MV-4-11 (cell line): ENCODE measurements at regions not wholly inside any gene's neighbourhood (a gene's known extent, or its start where the extent isn't known, plus 50 kb on each side); places are given as distances from the start of the nearest gene placed in this dataset.

Source experiments
- DNase-seq: peaks from one replicate; lab custom pipeline; 2025; lab: John Stamatoyannopoulos, UW

DNA sequence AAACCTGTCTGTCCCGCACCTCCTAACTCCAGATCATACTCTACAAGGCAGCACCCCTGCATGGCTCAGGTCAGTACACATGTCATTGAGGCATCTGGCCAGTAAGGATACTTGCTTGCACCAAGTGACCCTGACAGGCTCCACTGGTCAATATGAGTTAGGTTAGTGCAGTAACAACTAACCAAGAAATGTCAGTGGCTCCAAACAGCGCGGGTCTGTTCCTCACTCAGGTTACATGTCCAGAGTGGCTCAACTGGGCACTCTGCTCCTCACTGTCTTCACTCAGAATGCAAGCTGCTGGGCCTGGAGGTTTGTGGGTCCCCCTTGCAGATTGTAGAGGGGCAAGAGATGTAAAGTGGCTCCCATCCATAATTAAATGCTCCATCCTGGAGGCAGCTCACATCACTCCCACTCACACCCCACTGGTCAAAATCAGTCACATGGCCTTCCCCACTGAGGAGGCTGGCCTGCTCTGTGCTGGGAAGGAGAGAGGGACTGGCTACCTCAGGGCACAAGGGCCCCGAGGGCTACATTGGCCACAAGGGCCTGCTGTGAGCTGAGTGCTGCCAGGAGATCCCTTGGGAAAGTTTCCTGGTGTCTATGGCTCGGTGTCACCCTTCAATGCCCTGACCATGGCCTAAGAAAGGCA, 109.1 kb upstream of the GDF10 start:
- no peak for DNase-seq

DNA sequence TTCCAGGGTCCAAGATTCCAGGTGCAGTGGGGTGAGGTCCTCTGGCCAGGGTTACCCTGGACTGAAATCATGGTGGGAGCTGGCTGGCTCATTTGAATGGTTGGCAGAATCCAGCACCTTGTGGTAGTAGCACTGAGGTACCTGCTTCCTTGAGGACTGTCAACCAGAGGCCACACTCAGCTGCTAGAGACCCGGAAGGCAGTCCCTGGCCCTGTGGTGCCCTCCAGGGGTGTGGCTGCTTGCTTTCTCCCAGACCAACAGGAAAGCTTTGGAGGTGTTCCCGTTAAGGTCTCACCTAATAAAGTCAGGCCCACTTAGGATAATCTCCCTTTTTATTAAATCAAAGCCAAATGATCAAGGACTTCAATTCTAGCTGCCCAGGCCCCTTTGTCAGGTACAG, 107.7 kb upstream of the GDF10 start:
- DNase-seq, result no peak

DNA sequence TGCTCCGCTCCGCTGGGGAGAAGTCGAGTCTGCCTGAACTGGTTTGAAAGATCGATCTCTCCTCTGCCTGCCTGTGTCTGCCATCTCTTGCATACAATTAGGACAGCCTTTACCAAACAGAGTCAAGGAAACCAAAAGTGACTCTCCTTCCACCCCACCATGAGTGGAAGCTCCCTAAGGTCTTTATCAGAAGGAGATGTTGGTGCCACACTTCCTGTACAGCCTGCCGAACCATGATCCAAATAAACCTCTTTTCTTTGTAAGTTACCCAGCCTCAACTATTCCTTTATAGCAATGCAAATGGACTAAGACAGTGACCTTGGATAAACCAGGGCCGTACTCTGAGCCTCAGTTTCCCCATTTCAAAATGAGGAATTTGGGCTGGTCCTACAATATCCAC, 106.3 kb upstream of the GDF10 start:
- DNase-seq, result no peak

DNA sequence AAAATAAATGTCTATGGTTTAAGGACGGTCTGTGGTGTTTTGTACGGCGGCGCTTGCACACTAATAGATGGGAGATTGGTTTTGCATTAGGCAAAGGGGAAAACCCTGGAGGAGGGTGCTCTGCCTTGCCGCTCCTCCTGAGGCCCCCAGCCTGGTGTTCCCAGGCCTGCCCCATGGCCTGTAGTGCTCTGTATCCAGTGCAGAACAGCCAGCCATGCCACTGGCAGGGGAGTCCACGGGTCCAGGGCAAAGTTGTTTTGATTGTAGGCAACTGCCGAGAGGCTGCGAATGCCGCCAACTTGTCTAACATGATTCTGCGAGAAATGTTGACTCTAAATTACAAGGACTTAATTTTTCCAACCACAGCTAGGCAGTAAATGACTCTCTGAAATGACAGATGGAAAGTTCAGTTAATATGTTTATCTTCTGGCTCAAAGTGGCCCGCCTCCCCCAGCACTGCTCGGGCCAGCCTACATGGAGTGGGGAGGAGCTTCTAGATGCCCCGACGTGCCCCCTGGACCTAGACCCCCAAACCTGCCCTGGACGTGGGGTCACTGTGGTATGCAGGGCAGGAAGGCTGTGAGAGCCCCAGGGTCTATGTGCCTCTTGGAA, 104.6 kb upstream of the GDF10 start:
- no peak for DNase-seq

DNA sequence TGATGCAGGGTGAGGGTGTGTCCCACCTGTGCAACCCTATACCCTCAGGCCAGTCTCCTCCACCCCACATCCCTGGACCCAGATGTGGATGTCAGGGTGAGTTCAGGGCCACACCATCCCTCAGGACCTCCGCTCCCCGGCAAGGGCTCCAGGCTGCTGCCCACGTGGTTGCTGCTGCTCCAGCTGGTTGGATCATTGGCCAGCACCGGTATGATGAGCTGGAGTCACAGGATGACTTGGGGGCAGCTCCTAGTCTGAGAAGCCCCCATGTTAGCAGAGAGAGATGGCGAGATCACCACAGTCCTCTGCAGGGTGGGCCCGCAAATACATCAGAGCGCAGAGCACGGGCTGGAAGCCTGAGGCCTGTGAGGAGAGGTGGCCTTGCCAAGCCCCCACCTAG, 103.3 kb upstream of the GDF10 start:
- DNase-seq, result no peak

DNA sequence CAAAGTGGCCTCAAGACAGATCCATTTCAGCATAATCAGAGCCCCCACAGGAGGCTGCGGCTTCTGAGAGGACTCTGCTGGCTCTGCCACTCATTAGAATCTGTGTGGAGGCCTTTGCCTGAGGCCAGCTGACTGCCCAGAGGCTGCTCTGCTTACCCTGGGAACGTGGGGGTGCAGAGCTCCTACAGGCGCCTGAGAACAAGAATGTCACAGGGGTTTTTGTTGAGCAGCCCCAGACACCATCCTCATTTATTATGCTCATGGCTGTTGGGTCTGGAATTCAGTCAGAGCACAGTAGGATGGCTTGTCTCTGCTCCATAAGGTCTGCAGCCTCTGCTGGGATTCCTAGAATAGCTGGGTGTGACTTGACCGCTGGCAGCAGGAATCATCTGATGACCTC, 101.8 kb upstream of the GDF10 start:
- no peak for DNase-seq

DNA sequence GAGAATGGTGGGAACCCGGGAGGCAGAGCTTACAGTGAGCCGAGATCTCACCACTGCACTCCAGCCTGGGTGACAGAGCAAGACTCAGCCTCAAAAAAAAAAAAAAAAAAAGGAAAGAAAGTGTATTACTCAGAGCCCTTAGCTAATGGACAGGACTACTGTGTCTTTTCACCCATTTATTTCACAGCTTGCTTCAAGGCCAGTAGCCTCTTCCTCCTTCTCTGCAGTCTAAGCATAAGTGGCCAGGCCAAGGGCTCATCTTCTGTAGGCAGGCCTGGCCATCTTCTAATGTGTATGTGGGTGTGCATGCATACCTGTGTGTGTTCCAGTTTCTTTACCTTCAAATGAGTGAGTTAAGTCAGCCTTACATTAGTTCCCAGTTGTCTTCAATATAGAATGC, 94.8 kb upstream of the GDF10 start:
- DNase-seq, result no peak

DNA sequence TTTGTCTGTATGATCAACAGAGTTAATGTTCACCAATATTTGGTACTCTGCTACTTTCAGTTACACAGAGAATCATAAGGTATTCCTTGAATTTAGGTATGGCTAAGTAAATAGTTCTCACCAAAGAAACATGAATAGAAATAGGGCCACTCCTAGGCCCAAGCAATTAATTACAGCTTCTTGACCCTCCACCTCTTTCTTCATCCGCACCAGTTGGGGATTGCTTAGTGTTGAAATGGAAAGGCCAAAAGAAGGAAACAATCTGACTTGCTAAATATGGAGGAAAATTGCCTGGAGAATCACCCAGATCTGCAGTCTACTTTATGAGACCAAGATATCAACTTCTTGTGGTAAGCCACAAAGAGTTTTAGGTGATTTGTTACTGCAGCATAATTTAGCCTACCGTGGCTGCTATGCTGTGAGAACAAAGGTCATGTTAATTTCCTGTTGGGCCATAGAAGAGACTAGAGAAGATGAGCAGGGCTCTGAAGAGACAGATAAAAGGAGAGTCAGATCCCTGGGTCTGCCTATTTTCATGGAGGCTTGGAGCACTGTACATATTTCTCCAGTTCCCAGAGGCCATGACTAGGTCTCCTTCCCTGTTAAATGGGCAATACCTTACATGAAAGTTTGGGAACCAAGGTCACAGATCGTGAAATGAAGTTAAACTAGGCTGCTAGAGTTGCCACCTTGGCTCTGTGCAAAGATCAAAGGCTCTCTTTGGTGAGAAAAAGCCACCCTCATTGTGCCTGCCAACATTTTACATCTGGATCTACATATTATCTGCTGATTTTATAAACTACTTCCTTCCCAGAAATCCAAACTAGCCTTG, 93.3 kb upstream of the GDF10 start:
- DNase-seq, result peak; percentile 44

DNA sequence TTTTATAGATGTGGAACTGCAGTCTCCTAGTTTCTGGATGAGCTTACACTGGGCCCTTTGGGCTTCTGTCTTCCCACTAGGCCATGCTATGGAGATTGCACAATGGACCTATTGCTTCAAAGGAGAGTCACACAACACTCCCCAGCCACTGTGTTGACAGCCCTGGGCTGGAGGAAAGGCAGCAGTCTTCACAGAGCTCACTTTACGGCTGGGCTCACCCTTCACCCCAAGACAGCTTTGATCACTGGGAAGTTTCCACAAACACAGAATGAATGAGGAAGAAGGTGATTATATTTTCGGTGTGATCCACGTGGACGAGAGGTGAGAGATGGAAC, 92.7 kb upstream of the GDF10 start:
- DNase-seq, result peak; percentile 82

DNA sequence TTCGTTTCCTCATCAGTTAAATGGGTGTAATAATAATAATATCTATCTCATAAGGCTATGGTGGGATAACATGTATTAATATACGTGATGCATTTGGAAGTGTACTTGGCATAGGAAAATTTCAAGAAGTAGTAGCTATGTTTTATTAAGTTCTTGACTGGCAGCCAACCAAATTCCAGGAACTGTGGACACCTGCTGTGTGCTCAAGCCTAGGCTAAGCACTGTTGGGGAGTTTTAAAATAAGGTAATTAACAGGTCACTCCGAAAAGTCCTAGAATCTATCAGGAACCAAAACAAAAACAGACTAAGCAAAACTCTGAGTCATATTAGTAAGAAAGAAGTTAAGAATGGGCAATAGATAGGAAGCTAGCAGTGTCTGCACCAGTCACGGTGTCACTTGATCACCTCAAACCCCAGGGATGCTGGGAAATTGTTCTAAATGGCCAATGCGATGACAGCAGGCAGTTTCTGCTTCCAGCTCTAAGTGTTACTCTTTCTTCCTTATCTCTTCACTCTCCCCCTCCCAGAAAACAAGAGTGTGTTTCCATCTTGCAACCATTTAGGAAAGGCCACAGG, 92.0 kb upstream of the GDF10 start:
- DNase-seq, result no peak

DNA sequence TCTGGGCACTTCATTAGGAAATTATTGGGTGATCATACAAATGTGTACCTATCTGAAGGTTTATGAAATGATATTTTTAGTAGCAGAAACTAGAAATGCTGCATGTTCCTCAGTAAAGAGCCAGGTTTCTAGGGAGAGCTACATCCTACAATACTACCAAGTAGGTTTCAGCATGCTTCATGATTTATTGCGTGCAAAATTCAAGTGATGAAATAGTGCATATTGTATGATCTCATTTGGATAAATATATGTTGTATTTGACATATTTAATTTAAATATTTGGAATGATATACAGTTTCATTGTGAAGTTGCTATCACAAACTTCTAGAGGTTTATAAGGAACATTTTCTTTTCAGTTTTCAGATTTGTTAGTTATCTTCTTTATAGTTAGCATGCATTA, 90.5 kb upstream of the GDF10 start:
- DNase-seq, result no peak

DNA sequence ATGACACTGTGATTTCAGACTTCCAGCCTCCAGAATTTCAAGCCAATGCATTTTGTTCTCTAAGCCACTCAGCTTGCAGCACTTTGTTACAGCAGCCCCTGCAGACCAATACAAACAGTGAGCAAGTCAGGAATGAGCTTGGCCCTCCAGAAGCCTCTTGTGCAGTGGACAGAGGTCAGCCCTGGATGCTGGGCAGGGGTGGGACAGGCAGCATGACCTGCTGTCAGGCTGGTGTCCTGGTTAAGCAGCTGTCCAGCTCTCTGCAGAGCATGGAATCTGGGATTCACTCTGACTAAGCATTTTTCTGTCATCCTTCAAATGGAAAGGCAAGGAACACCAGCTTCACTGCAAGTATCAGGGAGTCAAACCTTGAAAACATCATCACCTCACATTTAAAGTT, 85.5 kb upstream of the GDF10 start:
- DNase-seq, result no peak

DNA sequence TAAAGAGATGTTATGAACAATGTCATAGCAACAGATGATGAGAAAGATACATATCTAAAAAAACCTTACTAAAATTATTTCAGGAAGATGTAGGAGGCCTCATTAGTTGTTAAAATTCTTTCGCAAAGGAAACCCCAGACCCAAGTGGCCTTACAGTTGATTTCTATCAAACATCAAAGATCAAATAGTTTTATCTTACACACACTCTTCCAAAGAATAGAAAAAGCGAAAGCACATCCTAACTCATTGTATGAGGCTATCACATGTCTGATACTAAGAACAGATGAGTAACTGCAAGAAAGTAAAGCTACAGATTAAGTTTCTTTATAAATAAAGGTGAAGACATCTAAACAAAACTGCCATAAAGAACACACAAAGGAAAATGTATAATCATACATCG, 82.9 kb upstream of the GDF10 start:
- no peak for DNase-seq

DNA sequence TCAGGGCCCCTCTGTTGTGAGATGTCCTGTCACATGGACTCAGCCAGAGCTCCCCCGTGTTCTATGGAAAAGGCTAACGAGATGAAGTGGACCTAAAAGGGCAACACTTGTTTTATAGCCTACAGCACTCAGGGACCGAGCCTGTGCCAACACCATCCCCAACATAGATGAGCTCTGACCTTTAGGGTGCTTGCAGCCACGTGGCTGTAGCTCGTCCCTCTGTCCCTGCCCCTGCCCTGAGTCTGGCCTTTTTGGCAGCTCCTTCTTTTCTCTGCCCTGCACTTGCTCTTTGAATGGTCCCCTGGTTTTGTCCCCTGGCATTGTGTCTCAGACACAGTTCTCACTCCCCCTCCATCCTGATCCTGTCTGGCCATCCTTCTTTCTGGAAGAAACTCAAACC, 81.2 kb upstream of the GDF10 start:
- DNase-seq, result no peak

DNA sequence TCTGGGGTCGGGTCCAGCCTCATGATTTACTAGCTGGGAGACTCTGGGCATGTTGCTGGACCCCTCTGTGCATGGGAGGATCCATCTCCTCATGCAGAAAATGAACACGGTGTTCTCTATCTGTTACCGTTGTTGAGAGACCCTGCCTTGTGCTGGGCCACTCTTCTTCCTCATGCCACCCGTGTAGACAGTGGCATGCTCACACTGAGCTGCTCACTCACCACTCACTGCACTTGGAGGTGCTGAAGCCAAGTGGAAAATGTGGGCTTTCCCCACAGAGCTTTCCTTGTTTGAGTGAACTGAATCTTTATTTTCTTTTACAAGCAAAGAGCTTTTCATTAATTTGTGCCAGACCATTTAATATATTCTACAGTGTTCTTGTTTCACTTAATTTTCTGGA, 77.5 kb upstream of the GDF10 start:
- no peak for DNase-seq

DNA sequence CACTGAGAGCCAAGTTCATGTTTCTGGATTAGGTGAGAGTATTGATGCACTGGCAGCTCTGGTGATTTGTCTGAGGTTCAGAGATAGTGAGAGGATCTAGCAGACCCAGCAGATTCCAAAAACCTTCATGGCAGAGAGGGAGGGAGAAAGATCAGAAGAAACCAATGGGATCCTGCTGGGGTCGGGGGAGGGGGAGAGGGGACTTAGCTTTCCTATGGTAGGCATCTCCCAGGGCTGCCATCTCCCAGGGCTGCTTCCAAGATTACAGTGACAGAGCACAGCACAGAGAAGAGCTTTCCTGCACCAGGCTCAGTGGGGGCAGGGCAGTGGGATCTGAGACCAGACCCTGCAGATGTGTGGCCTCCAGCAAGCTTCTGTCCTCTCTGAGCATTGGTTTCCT, 76.8 kb upstream of the GDF10 start:
- DNase-seq, result no peak

DNA sequence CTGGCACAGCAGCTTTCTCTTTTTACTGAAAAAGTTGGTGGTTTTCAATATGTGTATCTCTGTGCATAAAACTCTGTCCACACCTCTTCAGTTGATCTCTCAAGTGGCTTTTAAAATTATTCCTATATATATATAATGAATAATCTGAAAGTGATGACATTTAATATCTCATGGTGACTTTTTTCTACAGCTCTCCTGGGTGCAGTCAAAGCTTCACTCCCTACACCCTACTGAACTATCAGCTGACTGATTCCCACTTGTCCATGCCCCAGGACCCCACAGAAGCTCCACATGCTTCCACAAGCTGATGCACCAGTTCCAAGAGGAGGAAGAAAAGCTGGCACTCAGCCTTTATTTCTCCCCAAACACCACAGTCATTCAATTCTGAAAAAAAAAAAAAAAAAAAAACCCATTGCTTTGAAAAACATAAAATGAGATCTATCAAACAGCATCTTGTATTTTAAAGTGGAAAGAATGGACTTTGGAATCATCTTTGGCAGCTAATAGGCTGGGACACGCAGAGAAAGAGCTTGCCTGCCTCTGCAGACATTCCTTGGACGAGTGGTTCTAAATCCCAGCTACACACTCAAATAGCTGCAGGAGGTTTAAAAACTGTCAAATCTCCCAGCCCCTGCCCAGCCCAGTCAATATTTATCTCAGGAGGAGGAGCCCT, 75.3 kb upstream of the GDF10 start:
- DNase-seq, result no peak

DNA sequence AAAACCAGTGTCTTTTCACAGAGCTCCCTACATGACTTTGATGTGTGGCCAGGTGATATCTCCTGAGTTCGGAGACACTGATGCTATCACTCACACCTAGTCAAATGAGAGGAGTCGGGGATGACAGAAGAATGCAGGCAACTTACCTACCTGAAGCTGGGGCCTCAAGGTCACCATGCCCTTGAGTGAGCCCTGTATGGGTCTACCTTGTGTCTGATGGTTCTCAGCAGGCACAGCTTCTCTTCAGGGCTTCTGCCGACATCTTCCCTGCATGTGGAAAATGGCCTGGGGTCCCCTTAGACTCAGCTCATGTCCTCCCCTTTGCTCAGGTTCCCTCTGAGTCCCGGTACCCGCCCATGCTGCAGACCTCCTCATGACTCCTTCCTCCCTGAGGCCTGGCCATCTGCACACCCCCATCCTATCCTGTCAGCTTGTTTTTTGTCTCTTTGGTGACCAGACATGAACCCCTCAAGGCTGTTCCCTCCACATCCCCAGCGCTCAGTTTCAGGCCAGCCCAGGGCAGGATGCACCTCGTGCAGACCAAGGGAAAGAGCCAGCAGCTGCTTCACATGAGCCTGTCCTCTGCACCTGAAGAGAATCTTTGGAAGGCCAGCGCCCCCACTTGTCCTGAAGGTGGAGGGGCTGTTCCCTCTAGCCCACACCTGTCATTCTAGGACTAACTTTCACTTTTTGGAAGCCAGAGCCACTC, 74.6 kb upstream of the GDF10 start:
- DNase-seq, result no peak

DNA sequence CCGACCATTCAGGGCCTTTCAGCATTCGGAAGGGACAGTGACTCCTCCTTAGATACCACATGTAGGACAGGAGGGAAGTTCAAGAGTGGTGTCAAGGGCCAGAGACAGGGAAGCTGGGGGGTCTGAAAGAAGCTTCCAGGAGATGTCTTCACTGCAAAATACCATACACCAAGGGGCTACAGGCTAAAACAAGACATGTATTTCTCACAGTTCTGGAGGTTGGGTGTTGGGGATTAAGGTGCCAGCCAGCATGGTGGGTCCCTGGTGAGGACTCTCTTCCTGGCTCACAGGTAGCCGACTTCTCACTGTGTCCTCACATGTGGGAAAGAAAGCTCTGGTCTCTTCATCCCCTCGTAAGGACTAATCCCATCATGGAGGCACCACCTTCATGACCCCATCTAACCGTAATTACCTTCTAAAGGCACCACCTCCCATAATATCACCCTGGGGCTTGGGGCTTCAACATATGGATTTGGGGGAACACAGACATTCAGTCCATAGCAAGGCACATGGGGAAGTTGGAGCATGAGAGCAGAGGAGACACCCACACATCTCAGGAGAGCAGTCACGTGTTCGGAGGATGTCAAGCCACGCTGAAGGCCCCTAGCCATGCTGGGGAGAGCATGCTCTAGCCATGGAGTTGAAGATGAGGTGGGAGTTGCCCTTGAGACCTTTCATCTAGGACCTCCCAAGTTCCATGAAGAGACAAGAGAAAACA, 73.9 kb upstream of the GDF10 start:
- no peak for DNase-seq

DNA sequence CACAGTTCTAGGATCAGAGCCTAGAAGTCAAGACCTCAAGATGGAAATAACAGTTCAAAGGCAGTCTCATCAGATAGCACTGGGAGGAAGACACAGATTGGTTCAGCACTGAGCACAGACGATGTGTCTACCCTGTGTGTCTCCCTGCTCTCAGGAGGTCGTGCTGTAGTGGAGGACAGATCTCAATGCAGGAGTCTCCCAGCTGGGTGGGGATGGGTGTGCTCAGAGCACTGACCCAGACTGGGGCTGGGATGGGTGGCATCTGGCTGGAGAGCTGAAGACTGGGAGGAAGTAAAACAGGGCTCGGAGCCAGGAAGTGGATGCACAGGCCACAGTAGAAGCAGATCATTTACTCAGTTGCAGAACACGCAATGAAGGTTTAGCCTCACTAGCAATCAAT, 69.5 kb upstream of the GDF10 start:
- DNase-seq, result peak; percentile 33

DNA sequence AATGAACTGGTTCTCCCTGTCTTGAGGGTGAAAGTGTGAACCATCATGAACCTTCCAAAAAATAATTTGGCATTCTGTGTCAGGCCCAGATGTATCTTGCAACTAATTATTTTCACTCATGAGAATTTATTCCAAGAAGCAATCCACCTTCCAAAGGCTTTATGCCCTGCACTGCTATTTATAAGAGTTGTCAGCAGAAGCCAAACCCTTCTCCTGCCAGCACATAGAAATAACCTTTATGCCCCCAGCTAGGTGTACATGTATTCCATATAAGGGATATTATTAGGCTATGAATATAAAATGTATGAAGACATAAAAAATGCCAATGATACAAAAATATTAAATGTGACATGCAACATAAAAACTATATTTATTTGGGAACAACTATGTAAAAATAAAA, 69.0 kb upstream of the GDF10 start:
- no peak for DNase-seq
